Islet precursor cell (in vitro differentiated cells): ENCODE measurements at regions not wholly inside any gene's neighbourhood (a gene's known extent, or its start where the extent isn't known, plus 50 kb on each side); places are given as distances from the start of the nearest gene placed in this dataset.
"Not testable (repeated sequence)": the region's sequence is repeated elsewhere in the genome, so short reads cannot be mapped to it uniquely, and the experiment has no call there.

ENCODE experiments used
- DNase-seq: peaks from one replicate; pipeline ENCODE4 v3.0.0-alpha.2; 2018

DNA sequence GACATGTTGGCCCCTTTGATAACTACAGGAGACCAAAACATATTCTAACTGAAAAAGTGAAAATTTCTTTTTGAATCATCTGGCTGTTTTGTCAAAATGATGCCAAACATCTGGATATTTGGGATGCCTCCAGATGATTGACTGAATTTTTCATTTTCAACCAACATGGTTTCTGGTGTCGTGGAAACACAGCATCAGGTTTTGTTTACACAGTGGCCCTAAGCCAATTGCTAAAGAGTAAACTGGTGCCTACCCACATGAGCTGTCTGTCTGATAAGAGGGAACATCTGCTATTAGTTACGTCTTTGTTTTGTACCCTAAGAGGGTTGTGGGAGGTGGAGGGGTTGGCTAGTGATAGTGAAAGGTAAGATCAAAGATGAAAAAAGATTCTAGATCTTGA, 204.8 kb downstream of the KCNK2 start:
- DNase-seq: no peak

- no peak for DNase-seq
These were observed 207.5 kb downstream of the KCNK2 start for GRCh38 chr1:215290018-215290417.

DNA sequence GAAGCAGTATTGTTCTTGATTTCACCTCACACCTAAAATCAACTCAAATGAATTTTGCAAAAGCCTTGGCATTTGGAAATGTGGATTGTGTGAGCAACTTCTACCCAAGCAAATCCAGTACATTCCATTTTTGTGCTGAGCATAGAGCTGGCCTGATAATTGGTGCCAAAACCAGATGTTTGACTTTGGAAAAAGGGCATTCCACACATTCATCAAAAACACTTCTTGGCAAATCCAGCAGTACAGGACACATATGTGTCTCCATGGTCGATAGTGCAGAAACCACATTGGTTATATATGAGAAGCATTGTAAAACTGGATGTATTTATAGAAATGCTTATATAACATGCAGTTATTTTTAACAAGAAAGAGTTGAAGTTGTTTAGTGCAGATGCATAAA, 210.4 kb downstream of the KCNK2 start:
- no peak for DNase-seq

- no peak for DNase-seq
These were observed 223.9 kb downstream of the KCNK2 start for GRCh38 chr1:215306426-215306825.

GRCh38 chr1:215321802-215322201, 239.3 kb downstream of the KCNK2 start:
- no peak for DNase-seq

- not testable (repeated sequence) for DNase-seq
These were observed 241.5 kb downstream of the KCNK2 start for GRCh38 chr1:215323992-215324391.

GRCh38 chr1:215330426-215330825, 236.7 kb upstream of the KCTD3 start:
- DNase-seq: no peak

DNA sequence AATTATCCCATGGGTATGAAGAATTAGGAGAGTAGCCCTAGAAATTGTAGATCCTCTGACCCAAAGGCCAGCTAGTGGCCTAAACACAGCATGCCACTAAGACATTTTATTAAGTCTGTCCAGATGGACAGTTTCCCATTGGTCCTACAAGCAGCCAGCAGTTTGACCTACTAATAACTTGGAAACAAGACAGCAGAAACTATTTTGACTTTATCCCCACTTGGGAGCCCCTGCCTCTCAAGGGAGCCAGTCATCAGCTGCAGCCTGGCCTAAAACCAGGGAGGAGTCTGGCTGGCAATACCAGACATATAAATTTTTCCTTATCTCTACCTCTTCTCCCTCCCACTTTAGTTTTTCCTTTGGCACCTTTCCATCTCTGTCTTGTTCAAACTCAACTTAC, 222.6 kb upstream of the KCTD3 start:
- DNase-seq: no peak

GRCh38 chr1:215345208-215345607, 221.9 kb upstream of the KCTD3 start:
- no peak for DNase-seq

DNA sequence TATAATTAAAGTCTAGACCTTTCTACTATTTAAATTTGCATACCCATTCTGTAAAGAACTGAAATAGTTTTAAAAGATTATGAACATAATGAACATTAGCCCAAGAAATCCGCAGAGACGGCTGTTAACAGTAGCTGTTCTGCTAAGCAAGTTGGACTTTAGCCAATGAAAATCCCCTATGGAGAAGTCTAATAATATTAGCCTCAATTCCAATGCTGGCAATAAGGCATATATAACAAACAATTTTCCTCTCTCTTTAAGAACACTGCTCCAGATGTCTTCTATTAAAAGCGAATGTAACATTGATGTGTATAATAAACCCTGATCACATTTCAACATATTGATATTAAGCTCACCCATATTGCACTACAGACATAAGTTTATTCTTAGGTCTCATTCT, 221.3 kb upstream of the KCTD3 start:
- DNase-seq: no peak

DNA sequence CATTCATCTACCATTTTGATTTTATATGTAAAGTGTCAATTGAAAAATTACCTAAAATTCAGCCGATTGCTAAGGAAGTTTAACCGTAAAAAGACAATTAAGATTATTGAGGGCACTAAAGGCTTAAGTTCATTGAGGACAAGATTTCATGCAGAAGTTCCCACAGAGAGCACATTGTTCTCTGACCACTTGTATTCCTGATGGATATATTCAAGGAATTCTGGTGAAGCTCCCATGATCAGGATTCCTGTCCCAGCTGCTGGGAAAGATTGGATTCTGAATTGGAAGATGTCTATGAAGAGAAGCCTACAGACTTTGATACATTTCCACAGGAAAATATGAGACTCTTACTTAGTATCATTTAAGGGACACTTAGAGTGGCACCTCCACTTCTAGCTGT, 209.2 kb upstream of the KCTD3 start:
- no peak for DNase-seq

DNA sequence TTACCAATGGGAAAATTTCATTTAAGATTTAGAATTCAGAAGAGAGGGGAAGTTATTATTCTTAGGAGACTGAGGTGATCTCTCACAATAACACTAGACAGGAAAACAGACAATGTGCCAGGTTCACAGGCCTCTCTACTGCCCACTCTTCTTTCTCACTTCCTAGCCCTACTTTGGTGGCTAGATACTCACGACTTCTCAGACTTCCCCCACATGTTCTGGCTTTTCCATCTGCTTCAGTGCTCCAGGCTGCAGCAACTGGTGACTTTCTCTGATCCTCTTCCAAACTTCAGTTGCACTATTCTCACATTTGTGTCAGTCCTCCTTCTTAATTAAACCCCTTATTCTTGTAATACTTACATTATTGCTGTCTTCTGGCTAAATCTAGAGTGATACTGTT, 208.7 kb upstream of the KCTD3 start:
- DNase-seq: no peak

DNA sequence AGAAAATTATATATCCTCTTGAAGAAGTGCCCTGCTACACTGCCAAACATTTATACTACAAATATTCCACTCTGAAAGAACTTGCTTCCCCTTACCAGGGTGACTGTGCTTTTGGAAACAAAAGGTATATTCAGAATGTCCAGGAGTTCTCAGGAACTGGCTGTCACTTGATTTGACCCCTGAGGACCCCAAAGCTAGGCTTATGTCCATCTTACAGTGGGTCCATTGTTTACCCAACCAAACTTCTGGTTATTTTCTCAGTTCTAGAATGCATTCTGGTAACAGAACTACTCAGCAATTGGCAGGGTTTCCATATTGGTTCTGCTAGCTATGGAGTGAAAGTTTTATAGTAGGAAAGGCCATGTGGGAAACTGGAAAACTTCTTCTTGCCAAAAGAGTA, 207.1 kb upstream of the KCTD3 start:
- DNase-seq: no peak

- no peak for DNase-seq
These were observed 206.3 kb upstream of the KCTD3 start for GRCh38 chr1:215360758-215361157.

GRCh38 chr1:215375381-215375780, 191.7 kb upstream of the KCTD3 start:
- no peak for DNase-seq

GRCh38 chr1:215376544-215377264, 190.4 kb upstream of the KCTD3 start:
- DNase-seq: no peak

- DNase-seq: no peak
These were observed 189.4 kb upstream of the KCTD3 start for GRCh38 chr1:215377746-215378145.

- DNase-seq: no peak
These were observed 186.5 kb upstream of the KCTD3 start for GRCh38 chr1:215380566-215380965.

DNA sequence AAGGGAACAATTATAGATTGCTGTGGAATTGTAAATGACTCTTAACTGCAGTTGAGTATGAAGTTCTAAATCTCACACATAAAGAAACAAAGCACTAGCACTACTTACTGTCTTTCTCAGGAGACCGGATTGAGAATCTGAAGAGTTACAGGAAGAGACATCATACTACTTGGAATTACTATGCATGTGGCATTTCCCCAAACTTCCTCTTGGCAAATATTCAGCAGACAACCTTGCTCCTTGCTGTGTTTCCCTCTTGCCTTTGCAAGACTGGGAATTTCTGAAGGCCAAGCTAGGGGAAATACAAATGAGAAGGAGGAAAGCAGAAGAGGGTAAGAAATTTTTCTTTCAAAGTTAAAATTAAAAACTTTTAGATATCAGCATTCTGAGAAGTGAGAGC, 173.6 kb upstream of the KCTD3 start:
- no peak for DNase-seq

DNA sequence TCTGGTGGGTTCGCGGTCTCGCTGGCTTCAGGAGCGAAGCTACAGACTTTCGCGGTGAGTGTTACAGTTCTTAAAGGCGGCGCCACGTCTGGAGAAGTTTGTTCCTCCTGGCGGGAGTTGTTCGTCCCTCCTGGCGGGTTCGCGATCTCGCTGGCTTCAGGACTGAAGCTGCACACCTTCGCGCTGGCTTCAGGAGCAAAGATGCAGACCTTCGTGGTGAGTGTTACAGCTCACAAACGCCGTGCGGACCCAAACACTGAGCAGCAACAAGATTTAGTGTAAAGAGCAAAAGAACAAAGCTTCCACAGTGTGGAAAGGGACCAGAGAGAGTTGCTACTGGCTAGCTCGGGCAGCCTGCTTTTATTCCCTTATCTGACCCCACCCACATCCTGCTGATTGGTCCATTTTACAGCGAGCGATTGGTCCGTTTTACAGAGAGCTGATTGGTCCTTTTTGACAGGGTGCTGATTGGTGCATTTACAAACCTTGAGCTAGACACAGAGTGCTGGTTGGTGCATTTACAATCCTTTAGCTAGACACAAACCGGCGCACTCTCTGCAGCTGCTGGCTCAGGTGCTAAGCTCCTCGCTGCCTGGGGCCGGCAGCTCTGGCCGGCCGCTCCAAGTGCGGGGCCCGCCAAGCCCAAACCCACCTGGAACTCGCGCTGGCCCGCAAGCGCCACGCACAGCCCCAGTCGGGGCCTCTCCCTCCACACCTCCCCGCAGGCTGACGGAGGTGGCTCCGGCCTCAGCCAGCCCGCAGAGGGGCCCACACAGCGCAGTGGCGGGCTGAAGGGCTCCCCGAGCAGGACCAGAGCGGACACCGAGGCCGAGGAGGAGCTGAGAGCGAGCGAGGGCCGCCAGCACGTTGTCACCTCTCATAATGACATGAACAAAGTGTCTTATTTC, 172.8 kb upstream of the KCTD3 start:
- no peak for DNase-seq

DNA sequence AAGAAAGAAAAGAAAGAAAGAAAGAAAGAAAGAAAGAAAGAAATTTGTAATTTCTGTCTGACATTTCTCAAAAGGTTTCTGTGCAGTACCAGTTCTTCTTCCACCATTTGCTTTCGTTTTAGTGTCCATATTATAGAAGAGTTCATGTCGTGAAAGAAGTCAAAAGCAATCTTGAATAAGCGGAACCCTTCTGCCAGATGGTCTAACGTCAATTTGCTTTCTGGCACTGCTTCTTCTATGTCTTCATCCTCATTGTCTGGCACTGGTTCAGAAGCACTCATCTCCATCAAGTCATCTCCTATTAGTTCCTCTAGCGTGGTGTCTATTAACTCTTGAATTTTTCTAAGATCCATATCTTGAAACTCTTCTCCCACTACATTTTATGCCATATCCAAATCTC, 170.0 kb upstream of the KCTD3 start:
- DNase-seq: no peak

GRCh38 chr1:215397843-215398242, 169.3 kb upstream of the KCTD3 start:
- no peak for DNase-seq

- no peak for DNase-seq
These were observed 167.3 kb upstream of the KCTD3 start for GRCh38 chr1:215399787-215400186.

DNA sequence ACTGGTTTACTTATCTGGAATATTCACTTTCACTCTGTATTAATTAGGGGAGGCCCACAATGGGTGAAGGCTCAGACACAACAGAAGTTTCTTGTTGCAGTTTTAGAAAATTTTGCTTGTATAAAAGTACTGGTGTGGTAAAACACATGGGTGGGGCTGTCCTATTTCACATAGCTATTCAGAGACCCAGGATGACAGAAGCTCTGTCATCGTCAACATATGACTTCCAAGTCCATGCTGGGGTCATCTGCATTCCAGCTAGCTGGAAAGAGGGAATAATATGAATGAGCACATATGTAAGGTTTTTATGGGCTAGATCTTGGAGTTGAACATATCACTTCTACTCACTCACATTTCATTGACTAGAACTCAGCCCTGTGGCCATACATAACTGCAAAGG, 166.4 kb upstream of the KCTD3 start:
- no peak for DNase-seq
